ENCODE measurements at regions not wholly inside any gene's neighbourhood (a gene's known extent, or its start where the extent isn't known, plus 50 kb on each side); places are given as distances from the start of the nearest gene placed in this dataset.
"Not testable (repeated sequence)": the region's sequence is repeated elsewhere in the genome, so short reads cannot be mapped to it uniquely, and the experiment has no call there.

GRCh38 chr16:51851111-51851510 lies 695.8 kb downstream of the TOX3 start:
- no peak for DNase-seq (ENCODE audit: low spot score)

GRCh38 chr16:51849715-51850114 lies 697.2 kb downstream of the TOX3 start:
- no peak for DNase-seq (ENCODE audit: low spot score)

- DNase-seq (ENCODE audit: low spot score), result no peak
Observed at GRCh38 chr16:51845586-51846305, 694.7 kb upstream of the SALL1 start.

- no peak for DNase-seq (ENCODE audit: low spot score)
Observed at GRCh38 chr16:51839727-51840462, 688.8 kb upstream of the SALL1 start.

GRCh38 chr16:51834794-51835193 lies 683.7 kb upstream of the SALL1 start:
- no peak for DNase-seq (ENCODE audit: low spot score)

- no peak for DNase-seq (ENCODE audit: low spot score)
Observed at GRCh38 chr16:51834133-51834532, 683.1 kb upstream of the SALL1 start.

GRCh38 chr16:51831595-51832367 lies 680.7 kb upstream of the SALL1 start:
- DNase-seq (ENCODE audit: low spot score), result no peak

GRCh38 chr16:51831034-51831433 lies 680.0 kb upstream of the SALL1 start:
- DNase-seq (ENCODE audit: low spot score), result not testable (repeated sequence)

GRCh38 chr16:51825779-51826178 lies 674.7 kb upstream of the SALL1 start:
- DNase-seq (ENCODE audit: low spot score), result no peak

- no peak for DNase-seq (ENCODE audit: low spot score)
Observed at GRCh38 chr16:51822471-51822870, 671.4 kb upstream of the SALL1 start.

GRCh38 chr16:51821527-51821926 lies 670.5 kb upstream of the SALL1 start:
- DNase-seq (ENCODE audit: low spot score), result no peak

GRCh38 chr16:51820176-51820575 lies 669.1 kb upstream of the SALL1 start:
- DNase-seq (ENCODE audit: low spot score), result no peak

- no peak for DNase-seq (ENCODE audit: low spot score)
Observed at GRCh38 chr16:51818342-51818944, 667.4 kb upstream of the SALL1 start.

GRCh38 chr16:51816929-51817328 lies 665.9 kb upstream of the SALL1 start:
- DNase-seq (ENCODE audit: low spot score), result no peak

- DNase-seq (ENCODE audit: low spot score), result no peak
Observed at GRCh38 chr16:51815523-51815922, 664.5 kb upstream of the SALL1 start.

- no peak for DNase-seq (ENCODE audit: low spot score)
Observed at GRCh38 chr16:51814617-51815016, 663.5 kb upstream of the SALL1 start.

GRCh38 chr16:51813609-51814008 lies 662.5 kb upstream of the SALL1 start:
- DNase-seq (ENCODE audit: low spot score), result no peak

- no peak for DNase-seq (ENCODE audit: low spot score)
Observed at GRCh38 chr16:51812945-51813344, 661.9 kb upstream of the SALL1 start.

GRCh38 chr16:51807551-51807950 lies 656.5 kb upstream of the SALL1 start:
- no peak for DNase-seq (ENCODE audit: low spot score)

- no peak for DNase-seq (ENCODE audit: low spot score)
Observed at GRCh38 chr16:51801635-51802034, 650.6 kb upstream of the SALL1 start.

- no peak for DNase-seq (ENCODE audit: low spot score)
Observed at GRCh38 chr16:51797669-51798259, 646.7 kb upstream of the SALL1 start.

- DNase-seq (ENCODE audit: low spot score), result no peak
Observed at GRCh38 chr16:51779240-51779639, 628.2 kb upstream of the SALL1 start.

Data from HuH-7.5 (cell line).